ENCODE measurements at regions not wholly inside any gene's neighbourhood (a gene's known extent, or its start where the extent isn't known, plus 50 kb on each side); places are given as distances from the start of the nearest gene placed in this dataset.

GRCh38 chr11:91731051-91731450 lies 493.6 kb upstream of the FAT3 start:
- H4K20me1 ChIP-seq (replicated peaks; ENCODE audit: control insufficient read depth, extremely low read depth, insufficient read depth, low read length) = no peaks in the 10 kb centered on the region
- H3K4me3 ChIP-seq (replicated peaks in 1 of 3; ENCODE audit: insufficient read depth in 1 of 3, low read depth in 1 of 3, low read length in 3 of 3) = no peak overlapping the region
- H3K27ac ChIP-seq (ENCODE audit: insufficient read depth, low read depth, low read length) = no peak overlapping the region
- DNase-seq (ENCODE audit: low read depth, low spot score) = no peak
- H3K9me3 ChIP-seq (replicated peaks; ENCODE audit: control insufficient read depth, insufficient read depth, low read length) = no peaks in the 10 kb centered on the region
- no peaks in the 10 kb centered on the region for H3K9me1 ChIP-seq (replicated peaks; ENCODE audit: control insufficient read depth, extremely low read depth, insufficient read depth, low read length)
- ChIA-PET CTCF (no interaction called here), POLR2A (no interaction called here)
- H3K36me3 ChIP-seq (ENCODE audit: control insufficient read depth in 2 of 2, extremely low read depth in 1 of 2, insufficient read depth in 2 of 2, low read length in 2 of 2) = no peaks in the 10 kb centered on the region
- H3K4me1 ChIP-seq (ENCODE audit: control insufficient read depth, extremely low read depth, insufficient read depth, low read length) = no peaks in the 10 kb centered on the region
- no peak overlapping the region for H3K4me2 ChIP-seq (ENCODE audit: insufficient read depth, low read length)
- dilution Hi-C loops (cut with MboI; ENCODE audit: extremely low pct_ligation_motif_present, low sequenced_read_pairs) = no loop called here
- H3K79me2 ChIP-seq (ENCODE audit: control insufficient read depth, insufficient read depth, low read length) = no peaks in the 10 kb centered on the region
- TF ChIP-seq MYC (IDR thresholded peaks at IDR 0.05; ENCODE audit: low read depth, low read length) (no peak), JUN (IDR thresholded peaks at IDR 0.05; ENCODE audit: borderline replicate concordance, insufficient read depth, insufficient read length, low read depth) (no peak), FOS (IDR thresholded peaks at IDR 0.05; ENCODE audit: borderline replicate concordance, insufficient read depth, low read length) (no peak), POLR2A (IDR thresholded peaks at IDR 0.05; ENCODE audit: low read depth, low read length) (no peak), GATA2 (IDR thresholded peaks at IDR 0.05; ENCODE audit: insufficient read depth, insufficient read length, low read depth, low read length) (no peak), MAX (IDR thresholded peaks at IDR 0.05; ENCODE audit: insufficient read depth, insufficient read length) (no peak), POLR2AphosphoS5 (IDR thresholded peaks at IDR 0.05; ENCODE audit: insufficient read depth, low read depth, low read length) (no peak)
- TF ChIP-seq, protein P1, sequence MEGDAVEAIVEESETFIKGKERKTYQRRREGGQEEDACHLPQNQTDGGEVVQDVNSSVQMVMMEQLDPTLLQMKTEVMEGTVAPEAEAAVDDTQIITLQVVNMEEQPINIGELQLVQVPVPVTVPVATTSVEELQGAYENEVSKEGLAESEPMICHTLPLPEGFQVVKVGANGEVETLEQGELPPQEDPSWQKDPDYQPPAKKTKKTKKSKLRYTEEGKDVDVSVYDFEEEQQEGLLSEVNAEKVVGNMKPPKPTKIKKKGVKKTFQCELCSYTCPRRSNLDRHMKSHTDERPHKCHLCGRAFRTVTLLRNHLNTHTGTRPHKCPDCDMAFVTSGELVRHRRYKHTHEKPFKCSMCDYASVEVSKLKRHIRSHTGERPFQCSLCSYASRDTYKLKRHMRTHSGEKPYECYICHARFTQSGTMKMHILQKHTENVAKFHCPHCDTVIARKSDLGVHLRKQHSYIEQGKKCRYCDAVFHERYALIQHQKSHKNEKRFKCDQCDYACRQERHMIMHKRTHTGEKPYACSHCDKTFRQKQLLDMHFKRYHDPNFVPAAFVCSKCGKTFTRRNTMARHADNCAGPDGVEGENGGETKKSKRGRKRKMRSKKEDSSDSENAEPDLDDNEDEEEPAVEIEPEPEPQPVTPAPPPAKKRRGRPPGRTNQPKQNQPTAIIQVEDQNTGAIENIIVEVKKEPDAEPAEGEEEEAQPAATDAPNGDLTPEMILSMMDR (IDR thresholded peaks at IDR 0.05; ENCODE audit: extremely low read depth in 1 of 2, insufficient read depth in 1 of 2, low read depth in 1 of 2, low read length in 2 of 2) = no peak
- intact Hi-C loops (cut with micrococcal nuclease) = no loop called here
- no peaks in the 10 kb centered on the region for H3K27me3 ChIP-seq (ENCODE audit: control insufficient read depth in 2 of 2, insufficient read depth in 2 of 2, low read length in 2 of 2)
- no peak overlapping the region for H3K9ac ChIP-seq (replicated peaks; ENCODE audit: extremely low read depth, insufficient read depth, low read length)
- FAIRE-seq = no peak
- no peak overlapping the region for H2AFZ ChIP-seq (ENCODE audit: low read depth, low read length)
- BruUV-seq (replicated peaks) = no TSS peak

Measured in endothelial cell of umbilical vein (primary cell).